ENCODE measurements at regions not wholly inside any gene's neighbourhood (a gene's known extent, or its start where the extent isn't known, plus 50 kb on each side); places are given as distances from the start of the nearest gene placed in this dataset.

- CTCF ChIA-PET: no interaction called here
- Histone ChIP-seq H4K20me1 (ENCODE audit: insufficient read depth) (no peaks in the 10 kb centered on the region), H2AFZ (ENCODE audit: low read depth) (no peak overlapping the region), H3K4me3 (ENCODE audit: low read depth in 2 of 2, low read length in 1 of 2) (no peak overlapping the region), H3F3A (replicated peaks; ENCODE audit: insufficient read depth) (no peaks in the 10 kb centered on the region), H3K4me1 (ENCODE audit: control insufficient read depth in 1 of 2, insufficient read depth in 2 of 2, low read depth in 1 of 2, low read length in 1 of 2) (no peaks in the 10 kb centered on the region; a peak in 2 of 4 replicates), H3K9ac (no peak overlapping the region), H3K27me3 (ENCODE audit: insufficient read depth) (no peaks in the 10 kb centered on the region), H3K36me3 (replicated peaks in 1 of 2; ENCODE audit: control insufficient read depth in 1 of 2, insufficient read depth in 2 of 2, low read length in 1 of 2) (no peaks in the 10 kb centered on the region), H3K4me2 (no peak overlapping the region), H3K9me2 (no peaks in the 10 kb centered on the region), H3K9me3 (no peaks in the 10 kb centered on the region), H3K27ac (ENCODE audit: low read depth in 2 of 2, low read length in 1 of 2) (no peak overlapping the region), H3K79me2 (ENCODE audit: insufficient read depth) (no peaks in the 10 kb centered on the region)
- no peak for DNase-seq
- WGBS (ENCODE audit: low lambda C conversion rate): 72% methylated on average over 3 of the region's 3 CpGs
- POLR2A ChIA-PET: no interaction called here
- TF ChIP-seq TEAD4 (IDR thresholded peaks at IDR 0.05; ENCODE audit: borderline replicate concordance, insufficient read depth) (no peak), FOXJ3 (CRISPR knock-in tag; IDR thresholded peaks at IDR 0.05) (no peak), NRF1 (IDR thresholded peaks at IDR 0.05; ENCODE audit: low read depth, low read length) (no peak), SMC3 (IDR thresholded peaks at IDR 0.05; ENCODE audit: low read depth, low read length) (no peak), EP300 (IDR thresholded peaks at IDR 0.05; ENCODE audit: borderline replicate concordance in 1 of 2, low read depth in 1 of 2, low read length in 1 of 2) (no peak), RCOR1 (IDR thresholded peaks at IDR 0.05; ENCODE audit: low read length) (no peak), YY1 (IDR thresholded peaks at IDR 0.05; ENCODE audit: low read depth) (no peak), RAD21 (IDR thresholded peaks at IDR 0.05; ENCODE audit: low read length) (no peak), USF2 (IDR thresholded peaks at IDR 0.05; ENCODE audit: borderline replicate concordance, low read depth, low read length) (no peak), REST (IDR thresholded peaks at IDR 0.05; ENCODE audit: low read depth, low read length) (no peak)
- TF ChIP-seq, protein P1, sequence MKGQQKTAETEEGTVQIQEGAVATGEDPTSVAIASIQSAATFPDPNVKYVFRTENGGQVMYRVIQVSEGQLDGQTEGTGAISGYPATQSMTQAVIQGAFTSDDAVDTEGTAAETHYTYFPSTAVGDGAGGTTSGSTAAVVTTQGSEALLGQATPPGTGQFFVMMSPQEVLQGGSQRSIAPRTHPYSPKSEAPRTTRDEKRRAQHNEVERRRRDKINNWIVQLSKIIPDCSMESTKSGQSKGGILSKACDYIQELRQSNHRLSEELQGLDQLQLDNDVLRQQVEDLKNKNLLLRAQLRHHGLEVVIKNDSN (IDR thresholded peaks at IDR 0.05; ENCODE audit: borderline replicate concordance, low read depth): no peak
- TF ChIP-seq, protein P2, sequence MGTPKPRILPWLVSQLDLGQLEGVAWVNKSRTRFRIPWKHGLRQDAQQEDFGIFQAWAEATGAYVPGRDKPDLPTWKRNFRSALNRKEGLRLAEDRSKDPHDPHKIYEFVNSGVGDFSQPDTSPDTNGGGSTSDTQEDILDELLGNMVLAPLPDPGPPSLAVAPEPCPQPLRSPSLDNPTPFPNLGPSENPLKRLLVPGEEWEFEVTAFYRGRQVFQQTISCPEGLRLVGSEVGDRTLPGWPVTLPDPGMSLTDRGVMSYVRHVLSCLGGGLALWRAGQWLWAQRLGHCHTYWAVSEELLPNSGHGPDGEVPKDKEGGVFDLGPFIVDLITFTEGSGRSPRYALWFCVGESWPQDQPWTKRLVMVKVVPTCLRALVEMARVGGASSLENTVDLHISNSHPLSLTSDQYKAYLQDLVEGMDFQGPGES (IDR thresholded peaks at IDR 0.05; ENCODE audit: low read depth, low read length): no peak
- TF ChIP-seq, protein P3, sequence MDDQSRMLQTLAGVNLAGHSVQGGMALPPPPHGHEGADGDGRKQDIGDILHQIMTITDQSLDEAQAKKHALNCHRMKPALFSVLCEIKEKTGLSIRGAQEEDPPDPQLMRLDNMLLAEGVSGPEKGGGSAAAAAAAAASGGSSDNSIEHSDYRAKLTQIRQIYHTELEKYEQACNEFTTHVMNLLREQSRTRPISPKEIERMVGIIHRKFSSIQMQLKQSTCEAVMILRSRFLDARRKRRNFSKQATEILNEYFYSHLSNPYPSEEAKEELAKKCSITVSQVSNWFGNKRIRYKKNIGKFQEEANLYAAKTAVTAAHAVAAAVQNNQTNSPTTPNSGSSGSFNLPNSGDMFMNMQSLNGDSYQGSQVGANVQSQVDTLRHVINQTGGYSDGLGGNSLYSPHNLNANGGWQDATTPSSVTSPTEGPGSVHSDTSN (IDR thresholded peaks at IDR 0.05): no peak
- TF ChIP-seq, protein P4, sequence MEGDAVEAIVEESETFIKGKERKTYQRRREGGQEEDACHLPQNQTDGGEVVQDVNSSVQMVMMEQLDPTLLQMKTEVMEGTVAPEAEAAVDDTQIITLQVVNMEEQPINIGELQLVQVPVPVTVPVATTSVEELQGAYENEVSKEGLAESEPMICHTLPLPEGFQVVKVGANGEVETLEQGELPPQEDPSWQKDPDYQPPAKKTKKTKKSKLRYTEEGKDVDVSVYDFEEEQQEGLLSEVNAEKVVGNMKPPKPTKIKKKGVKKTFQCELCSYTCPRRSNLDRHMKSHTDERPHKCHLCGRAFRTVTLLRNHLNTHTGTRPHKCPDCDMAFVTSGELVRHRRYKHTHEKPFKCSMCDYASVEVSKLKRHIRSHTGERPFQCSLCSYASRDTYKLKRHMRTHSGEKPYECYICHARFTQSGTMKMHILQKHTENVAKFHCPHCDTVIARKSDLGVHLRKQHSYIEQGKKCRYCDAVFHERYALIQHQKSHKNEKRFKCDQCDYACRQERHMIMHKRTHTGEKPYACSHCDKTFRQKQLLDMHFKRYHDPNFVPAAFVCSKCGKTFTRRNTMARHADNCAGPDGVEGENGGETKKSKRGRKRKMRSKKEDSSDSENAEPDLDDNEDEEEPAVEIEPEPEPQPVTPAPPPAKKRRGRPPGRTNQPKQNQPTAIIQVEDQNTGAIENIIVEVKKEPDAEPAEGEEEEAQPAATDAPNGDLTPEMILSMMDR (IDR thresholded peaks at IDR 0.05): no peak
Observed at GRCh38 chr11:109307366-109307765, 114.6 kb upstream of the C11orf87 start.

Measured in SK-N-SH (cell line).